Thoracic aorta (tissue), 2 donors: ENCODE measurements at regions not wholly inside any gene's neighbourhood (a gene's known extent, or its start where the extent isn't known, plus 50 kb on each side); places are given as distances from the start of the nearest gene placed in this dataset.
"Not testable (repeated sequence)": the region's sequence is repeated elsewhere in the genome, so short reads cannot be mapped to it uniquely, and the experiment has no call there.

ENCODE experiments used
- ATAC-seq: fragments of 150-250 bp; one replicate; pipeline ENCODE4 v1.8.0; 2017; ENCODE audit warnings: low read depth; ENCODE audit not compliant: insufficient number of reproducible peaks, low FRiP score
- DNase-seq: peaks from one replicate; pipeline ENCODE4 v3.0.0-alpha.2; 2020; ENCODE audit warnings: low spot score
- H3K27ac ChIP-seq, 2 donors: fragments of 200-600 bp; sonication (generic); 1 replicate in 1 of 2; 2 replicates in 1 of 2; pipeline ENCODE4 v1.5.1; 2016; ENCODE audit warnings: mild to moderate bottlenecking in 2 of 2, moderate library complexity in 2 of 2
- H3K27me3 ChIP-seq: fragments of 200-600 bp; sonication (generic); replicated peaks from 2 replicates; pipeline ENCODE4 v1.6.0; 2016; ENCODE audit warnings: mild to moderate bottlenecking; ENCODE audit not compliant: insufficient read depth
- H3K36me3 ChIP-seq: fragments of 200-600 bp; sonication (generic); one replicate; pipeline ENCODE4 v1.5.1; 2016
- H3K4me1 ChIP-seq, 2 donors: fragments of 200-600 bp; sonication (generic); 1 replicate in 1 of 2; 2 replicates in 1 of 2; pipeline versions ENCODE4 v1.5.1 to v1.6.0; 2016; ENCODE audit warnings: low read depth in 2 of 2, mild to moderate bottlenecking in 1 of 2; ENCODE audit not compliant: control insufficient read depth in 1 of 2
- H3K4me3 ChIP-seq: fragments of 200-600 bp; sonication (generic); 2 replicates; pipeline ENCODE4 v1.5.1; 2016; ENCODE audit warnings: mild to moderate bottlenecking
- H3K9me3 ChIP-seq: fragments of 200-600 bp; sonication (generic); 2 replicates; pipeline ENCODE4 v1.5.1; 2016
- CTCF ChIP-seq: fragments of 200-600 bp; sonication (generic); IDR thresholded peaks from one replicate; pipeline ENCODE4 v1.5.1; 2019; ENCODE audit warnings: antibody characterized with exemption

GRCh38 chr14:104306450-104307040 is 168.2 kb downstream of the KIF26A start:
- H3K27ac ChIP-seq = no peak overlapping the region
- no peaks in the 10 kb centered on the region for H3K9me3 ChIP-seq
- H3K36me3 ChIP-seq = no peaks in the 10 kb centered on the region
- no peak for ATAC-seq
- no peak for TF ChIP-seq CTCF
- no peak overlapping the region for H3K4me3 ChIP-seq
- DNase-seq = no peak
- no peaks in the 10 kb centered on the region for H3K27me3 ChIP-seq
- H3K4me1 ChIP-seq = no peaks in the 10 kb centered on the region

GRCh38 chr14:104307246-104307626 is 168.8 kb downstream of the KIF26A start:
- H3K9me3 ChIP-seq = no peaks in the 10 kb centered on the region
- H3K27me3 ChIP-seq = no peaks in the 10 kb centered on the region
- no peak for DNase-seq
- TF ChIP-seq CTCF = no peak
- H3K36me3 ChIP-seq = no peaks in the 10 kb centered on the region
- H3K4me1 ChIP-seq = no peaks in the 10 kb centered on the region
- H3K4me3 ChIP-seq = no peak overlapping the region
- no peak overlapping the region for H3K27ac ChIP-seq
- no peak for ATAC-seq

DNA sequence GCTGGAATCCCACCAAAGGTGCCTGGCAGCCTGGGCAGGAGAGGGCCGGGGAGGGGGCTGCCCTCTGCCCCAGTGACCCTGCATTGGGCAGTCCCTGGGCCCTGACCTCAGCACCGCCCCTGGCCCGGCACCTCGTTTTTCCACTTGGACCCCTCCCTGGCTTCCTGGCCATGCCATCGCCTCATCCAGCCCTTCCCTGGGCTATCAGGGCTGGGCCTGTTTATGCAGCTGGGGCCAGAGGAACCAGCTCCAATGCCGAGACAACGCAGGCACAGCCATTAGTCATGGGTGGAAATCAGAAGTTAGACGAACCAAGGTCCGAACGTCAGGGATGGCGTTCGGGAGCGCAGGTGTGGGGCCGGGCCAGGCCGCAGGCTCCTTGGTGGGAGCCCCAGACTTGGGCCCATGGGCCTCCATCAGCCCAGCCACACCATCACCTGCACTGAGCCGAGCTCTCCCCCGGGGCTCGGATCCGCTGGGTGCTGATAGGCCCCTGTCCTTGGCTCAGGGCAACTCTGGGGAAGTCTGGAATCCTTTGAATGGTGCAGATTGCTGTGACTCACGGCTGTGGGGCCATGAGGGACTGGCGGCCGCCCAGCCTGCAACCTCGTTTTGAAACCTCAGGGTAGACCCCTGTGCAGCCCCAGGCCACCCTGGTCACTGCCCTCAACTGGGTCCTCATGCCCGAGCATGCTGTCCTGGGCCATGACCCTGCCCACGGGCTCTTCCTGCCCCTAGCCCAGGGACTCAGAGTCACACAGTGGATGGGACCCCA is 169.4 kb downstream of the KIF26A start:
- H3K4me1 ChIP-seq = no peaks in the 10 kb centered on the region
- no peaks in the 10 kb centered on the region for H3K9me3 ChIP-seq
- DNase-seq (no peak), ATAC-seq (no peak)
- no peak overlapping the region for H3K27ac ChIP-seq
- no peak overlapping the region for H3K4me3 ChIP-seq
- no peaks in the 10 kb centered on the region for H3K27me3 ChIP-seq
- H3K36me3 ChIP-seq = no peaks in the 10 kb centered on the region
- no peak for TF ChIP-seq CTCF

DNA sequence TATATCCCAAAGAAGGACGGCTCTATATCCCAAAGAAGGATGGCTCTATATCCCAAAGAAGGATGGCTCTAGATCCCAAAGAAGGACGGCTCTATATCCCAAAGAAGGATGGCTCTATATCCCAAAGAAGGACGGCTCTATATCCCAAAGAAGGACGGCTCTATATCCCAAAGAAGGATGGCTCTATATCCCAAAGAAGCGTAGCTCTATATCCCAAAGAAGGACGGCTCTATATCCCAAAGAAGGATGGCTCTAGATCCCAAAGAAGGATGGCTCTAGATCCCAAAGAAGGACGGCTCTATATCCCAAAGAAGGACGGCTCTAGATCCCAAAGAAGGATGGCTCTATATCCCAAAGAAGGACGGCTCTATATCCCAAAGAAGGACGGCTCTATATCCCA is 170.1 kb downstream of the KIF26A start:
- H3K4me1 ChIP-seq, H3K27ac ChIP-seq, H3K9me3 ChIP-seq, H3K36me3 ChIP-seq, ATAC-seq, H3K4me3 ChIP-seq, DNase-seq, H3K27me3 ChIP-seq: not testable (repeated sequence)

GRCh38 chr14:104309657-104310369 is 171.4 kb downstream of the KIF26A start:
- no peak for DNase-seq
- Histone ChIP-seq H3K9me3 (no peaks in the 10 kb centered on the region), H3K4me3 (no peak overlapping the region), H3K36me3 (no peaks in the 10 kb centered on the region), H3K27me3 (no peaks in the 10 kb centered on the region), H3K4me1 (no peaks in the 10 kb centered on the region), H3K27ac (no peak overlapping the region)
- no peak for TF ChIP-seq CTCF
- ATAC-seq = no peak
